Fibroblast of mammary gland (primary cell): ENCODE measurements at regions not wholly inside any gene's neighbourhood (a gene's known extent, or its start where the extent isn't known, plus 50 kb on each side); places are given as distances from the start of the nearest gene placed in this dataset.

Experiments
- DNase-seq: peaks from one replicate; pipeline ENCODE4 v3.0.0-alpha.2; 2010; ENCODE audit warnings: low read depth
- H3K4me3 ChIP-seq: 2 replicates; pipeline ENCODE4 v1.5.1; 2011; ENCODE audit warnings: low read depth, mild to moderate bottlenecking, low read length, moderate library complexity; ENCODE audit not compliant: control insufficient read depth
- TF ChIP-seq, protein P1 (sequence below): conservative IDR thresholded peaks from 2 replicates; pipeline ENCODE4 v1.5.1; 2011; ENCODE audit warnings: low read depth, low read length, inconsistent platforms; ENCODE audit not compliant: control insufficient read depth, insufficient read depth

DNA sequence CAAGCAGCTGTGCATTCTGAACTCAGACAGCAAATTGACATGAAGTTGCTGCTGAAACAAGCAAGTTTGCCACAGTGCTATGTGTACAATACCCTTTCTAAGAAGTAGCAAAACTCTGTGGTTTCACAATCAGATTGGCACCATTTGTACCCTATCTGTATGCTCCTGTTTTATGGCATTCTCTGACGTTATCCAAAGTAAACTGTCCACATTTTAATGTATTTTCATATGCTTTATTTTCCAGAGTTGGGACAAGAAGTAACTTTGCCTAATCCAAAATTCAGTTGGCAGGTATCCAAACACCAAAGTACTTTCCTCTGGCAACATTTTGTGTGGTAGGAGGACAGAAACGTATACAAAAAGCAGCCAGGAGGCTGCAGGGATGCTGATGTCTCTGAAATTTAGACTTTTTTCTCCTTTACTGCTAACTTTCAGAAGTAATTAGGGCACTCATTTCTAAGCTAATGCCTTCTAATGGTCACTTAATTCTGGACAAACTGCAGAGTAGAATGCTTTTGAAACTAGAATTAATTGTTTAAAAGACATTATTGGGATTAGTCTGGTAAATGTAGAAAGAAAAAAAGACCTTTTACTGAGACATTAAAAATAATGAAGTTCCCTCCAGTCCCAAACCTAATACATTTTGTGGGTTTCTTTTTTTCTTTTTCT lies 414.7 kb upstream of the NRP1 start:
- H3K4me3 ChIP-seq: no peak overlapping the region
- TF ChIP-seq, protein P1, sequence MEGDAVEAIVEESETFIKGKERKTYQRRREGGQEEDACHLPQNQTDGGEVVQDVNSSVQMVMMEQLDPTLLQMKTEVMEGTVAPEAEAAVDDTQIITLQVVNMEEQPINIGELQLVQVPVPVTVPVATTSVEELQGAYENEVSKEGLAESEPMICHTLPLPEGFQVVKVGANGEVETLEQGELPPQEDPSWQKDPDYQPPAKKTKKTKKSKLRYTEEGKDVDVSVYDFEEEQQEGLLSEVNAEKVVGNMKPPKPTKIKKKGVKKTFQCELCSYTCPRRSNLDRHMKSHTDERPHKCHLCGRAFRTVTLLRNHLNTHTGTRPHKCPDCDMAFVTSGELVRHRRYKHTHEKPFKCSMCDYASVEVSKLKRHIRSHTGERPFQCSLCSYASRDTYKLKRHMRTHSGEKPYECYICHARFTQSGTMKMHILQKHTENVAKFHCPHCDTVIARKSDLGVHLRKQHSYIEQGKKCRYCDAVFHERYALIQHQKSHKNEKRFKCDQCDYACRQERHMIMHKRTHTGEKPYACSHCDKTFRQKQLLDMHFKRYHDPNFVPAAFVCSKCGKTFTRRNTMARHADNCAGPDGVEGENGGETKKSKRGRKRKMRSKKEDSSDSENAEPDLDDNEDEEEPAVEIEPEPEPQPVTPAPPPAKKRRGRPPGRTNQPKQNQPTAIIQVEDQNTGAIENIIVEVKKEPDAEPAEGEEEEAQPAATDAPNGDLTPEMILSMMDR: no peak
- no peak for DNase-seq

DNA sequence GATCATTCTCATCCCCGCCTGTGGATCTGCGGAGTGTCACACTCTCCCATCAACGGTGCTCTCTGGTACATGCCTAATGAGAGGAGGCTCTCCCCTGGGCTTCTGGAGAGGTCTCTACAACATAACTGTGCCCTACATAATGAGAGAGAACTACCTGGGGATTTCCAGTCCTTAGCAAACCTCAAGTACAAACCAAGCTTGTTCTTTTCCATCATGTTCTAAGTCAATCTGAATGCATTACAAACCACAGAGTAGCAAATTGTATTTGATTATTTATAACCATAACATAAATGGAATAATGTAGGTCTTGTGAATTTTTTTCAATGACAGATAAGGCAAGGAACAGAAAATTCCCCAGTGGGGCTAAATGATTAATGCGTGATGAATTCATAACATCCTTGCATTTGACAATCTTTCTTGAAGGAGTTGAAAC lies 412.4 kb upstream of the NRP1 start:
- TF ChIP-seq, protein P1: no peak
- DNase-seq: peak; percentile 14
- H3K4me3 ChIP-seq: no peak overlapping the region

DNA sequence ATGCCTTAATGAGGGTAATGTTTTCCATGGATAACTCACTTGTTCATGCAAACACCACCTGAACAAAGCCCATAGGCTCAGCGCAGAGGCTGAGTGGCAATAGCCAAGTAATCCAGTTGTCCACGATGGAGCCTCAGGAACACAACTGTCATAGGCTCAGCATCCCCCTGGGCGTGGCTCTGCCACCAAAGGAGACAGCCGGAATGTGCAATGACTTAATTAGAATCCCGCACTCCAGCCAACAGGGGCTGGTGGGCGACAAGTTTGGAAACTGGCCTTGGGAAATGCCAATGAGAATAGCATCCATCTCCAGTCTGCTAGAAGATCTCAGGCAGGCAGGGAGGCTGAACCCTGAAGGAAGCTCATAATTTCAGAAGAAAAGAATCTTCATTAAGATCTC lies 411.7 kb upstream of the NRP1 start:
- H3K4me3 ChIP-seq: no peak overlapping the region
- TF ChIP-seq, protein P1: no peak
- no peak for DNase-seq

DNA sequence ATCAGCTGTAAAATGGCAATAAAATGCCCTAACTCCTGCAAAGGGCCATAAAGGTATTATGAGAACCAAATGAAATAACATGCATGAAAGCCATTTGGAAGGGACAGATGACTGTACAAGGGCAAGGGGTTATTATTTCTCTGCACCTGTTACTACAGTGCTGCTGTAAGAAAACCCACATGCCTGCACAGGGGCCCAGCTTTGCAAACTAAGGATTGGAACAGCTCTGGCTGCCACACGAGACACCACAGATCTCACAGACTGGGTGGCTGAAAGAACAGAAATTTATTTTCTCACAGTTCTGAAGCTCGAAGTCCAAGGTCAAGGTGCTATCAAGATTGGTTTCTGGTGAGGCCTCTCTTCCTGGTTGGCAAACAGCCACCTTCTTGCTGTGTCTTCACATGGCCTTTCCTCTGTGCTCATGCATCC lies 409.0 kb upstream of the NRP1 start:
- no peak overlapping the region for H3K4me3 ChIP-seq
- TF ChIP-seq, protein P1: no peak
- DNase-seq: no peak

DNA sequence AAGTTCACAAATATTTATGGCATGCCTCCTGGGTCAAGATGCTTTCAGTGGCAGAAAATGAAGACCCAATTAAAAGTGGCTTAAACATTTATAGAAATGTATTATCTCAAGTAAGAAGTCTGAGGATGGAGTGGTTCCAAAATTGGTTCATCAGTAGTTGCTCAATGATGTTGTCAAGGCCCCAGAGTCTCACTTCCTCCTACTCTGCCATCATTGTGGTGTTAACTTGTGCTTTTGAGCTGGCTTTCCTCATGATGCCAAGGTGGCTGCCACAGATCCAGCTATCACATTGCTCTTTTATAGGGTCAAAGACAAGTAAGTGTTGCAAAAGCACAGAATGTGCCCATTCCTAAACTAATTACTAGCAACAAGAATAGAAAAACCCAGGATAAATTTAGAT lies 404.6 kb upstream of the NRP1 start:
- TF ChIP-seq, protein P1: no peak
- peak; percentile 27 for DNase-seq

DNA sequence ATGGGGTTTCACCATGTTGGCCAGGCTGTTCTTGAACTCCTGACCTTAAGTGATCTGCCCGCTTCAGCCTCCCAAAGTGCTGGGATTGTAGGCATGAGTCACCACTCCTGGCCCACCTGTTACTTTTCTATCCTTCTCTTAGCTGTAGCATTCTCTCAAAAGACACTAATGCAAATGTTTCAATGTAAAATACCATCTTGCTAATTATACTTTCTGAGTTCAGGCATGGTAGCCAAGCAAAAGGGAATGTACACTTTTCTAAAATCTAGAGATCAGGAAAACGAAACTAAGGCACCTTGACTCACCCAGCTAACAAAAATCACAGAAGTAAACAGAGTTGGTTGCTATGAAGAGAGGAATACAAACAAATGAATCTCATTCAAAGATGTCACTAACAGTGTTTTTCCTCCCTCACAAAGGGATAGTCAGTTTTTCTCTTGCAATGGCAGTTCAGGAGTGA lies 401.0 kb upstream of the NRP1 start:
- DNase-seq: peak; percentile 22
- TF ChIP-seq, protein P1: no peak
- no peak overlapping the region for H3K4me3 ChIP-seq

More for the DNA sequence above, 404.6 kb upstream of the NRP1 start:
- no peak overlapping the region for H3K4me3 ChIP-seq
